ENCODE measurements at regions not wholly inside any gene's neighbourhood (a gene's known extent, or its start where the extent isn't known, plus 50 kb on each side); places are given as distances from the start of the nearest gene placed in this dataset.

- TF ChIP-seq CTCF (IDR thresholded peaks at IDR 0.05) (no peak), POLR2A (IDR thresholded peaks at IDR 0.05) (no peak)
These were observed 69.3 kb upstream of the BLCAP start for GRCh38 chr20:37596890-37597536.
